ENCODE measurements at regions not wholly inside any gene's neighbourhood (a gene's known extent, or its start where the extent isn't known, plus 50 kb on each side); places are given as distances from the start of the nearest gene placed in this dataset.

DNA sequence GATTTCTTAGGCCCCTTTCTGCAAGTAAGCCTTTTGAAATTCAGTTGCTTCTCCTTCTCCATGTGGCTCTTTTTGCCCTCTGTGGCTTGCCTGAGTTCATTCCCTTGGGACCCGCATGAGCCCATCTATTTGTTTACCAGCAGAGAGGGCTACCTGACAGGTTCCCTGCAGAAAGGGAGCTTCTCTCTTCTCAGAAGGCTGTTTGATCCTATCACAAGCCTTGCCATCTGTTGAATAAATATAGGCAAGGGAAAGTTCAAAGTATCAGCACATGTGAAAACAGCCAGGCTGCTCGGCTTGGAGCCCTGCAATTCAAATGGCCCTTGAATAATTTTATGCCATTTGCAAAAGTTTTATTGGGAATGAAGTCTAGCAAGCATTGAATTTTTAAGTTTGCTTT, 720.2 kb upstream of the FZD8 start:
- TF ChIP-seq, protein P1, sequence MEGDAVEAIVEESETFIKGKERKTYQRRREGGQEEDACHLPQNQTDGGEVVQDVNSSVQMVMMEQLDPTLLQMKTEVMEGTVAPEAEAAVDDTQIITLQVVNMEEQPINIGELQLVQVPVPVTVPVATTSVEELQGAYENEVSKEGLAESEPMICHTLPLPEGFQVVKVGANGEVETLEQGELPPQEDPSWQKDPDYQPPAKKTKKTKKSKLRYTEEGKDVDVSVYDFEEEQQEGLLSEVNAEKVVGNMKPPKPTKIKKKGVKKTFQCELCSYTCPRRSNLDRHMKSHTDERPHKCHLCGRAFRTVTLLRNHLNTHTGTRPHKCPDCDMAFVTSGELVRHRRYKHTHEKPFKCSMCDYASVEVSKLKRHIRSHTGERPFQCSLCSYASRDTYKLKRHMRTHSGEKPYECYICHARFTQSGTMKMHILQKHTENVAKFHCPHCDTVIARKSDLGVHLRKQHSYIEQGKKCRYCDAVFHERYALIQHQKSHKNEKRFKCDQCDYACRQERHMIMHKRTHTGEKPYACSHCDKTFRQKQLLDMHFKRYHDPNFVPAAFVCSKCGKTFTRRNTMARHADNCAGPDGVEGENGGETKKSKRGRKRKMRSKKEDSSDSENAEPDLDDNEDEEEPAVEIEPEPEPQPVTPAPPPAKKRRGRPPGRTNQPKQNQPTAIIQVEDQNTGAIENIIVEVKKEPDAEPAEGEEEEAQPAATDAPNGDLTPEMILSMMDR (IDR thresholded peaks at IDR 0.05) = no peak
- no peak for TF ChIP-seq POLR2A (IDR thresholded peaks at IDR 0.05)
